ENCODE measurements at regions not wholly inside any gene's neighbourhood (a gene's known extent, or its start where the extent isn't known, plus 50 kb on each side); places are given as distances from the start of the nearest gene placed in this dataset.

GRCh38 chr6:3944246-3944645 lies 95.1 kb downstream of the FAM50B start:
- Histone ChIP-seq H2AFZ (replicated peaks; ENCODE audit: low read length, poor library complexity) (no peak overlapping the region), H3K4me3 (ENCODE audit: insufficient read depth, low read depth, low read length) (no peak overlapping the region), H2BK120ac (ENCODE audit: low read depth, low read length) (no peak overlapping the region), H3K36me3 (ENCODE audit: control insufficient read depth, insufficient read depth, low read length) (no peaks in the 10 kb centered on the region), H2AK5ac (ENCODE audit: low read depth, low read length) (no peak overlapping the region), H3K9me1 (ENCODE audit: insufficient read depth, low read length) (0 out of 2 replicates have a peak, but pooled peaks cover 2% of the 10 kb centered on the region), H3K79me1 (ENCODE audit: low read depth in 1 of 2, low read length in 2 of 2) (no peaks in the 10 kb centered on the region), H3K9me3 (ENCODE audit: control insufficient read depth, insufficient read depth, low read length) (no peaks in the 10 kb centered on the region), H3K4me2 (ENCODE audit: low read depth, low read length) (no peak overlapping the region), H3K56ac (ENCODE audit: extremely low read depth, insufficient read depth, low read length) (no peak overlapping the region), H3K23ac (ENCODE audit: low read depth, low read length) (no peak overlapping the region), H2BK20ac (ENCODE audit: low read depth, low read length) (no peak overlapping the region), H2AK9ac (replicated peaks; ENCODE audit: low read depth, low read length, poor library complexity) (no peak overlapping the region), H2BK15ac (ENCODE audit: low read depth, low read length) (no peak overlapping the region), H3K4ac (ENCODE audit: low read depth, low read length) (no peak overlapping the region), H3K4me1 (ENCODE audit: control insufficient read depth, insufficient read depth, low read length) (peaks cover 14% of the 10 kb centered on the region), H3K14ac (replicated peaks; ENCODE audit: low read depth, low read length) (no peak overlapping the region), H3K27me3 (ENCODE audit: control insufficient read depth, insufficient read depth, low read length) (peaks cover 3% of the 10 kb centered on the region; the same call in 1 of the 2 replicates), H4K20me1 (ENCODE audit: insufficient read depth, low read length) (no peaks in the 10 kb centered on the region), H2BK5ac (ENCODE audit: low read depth, low read length, poor library complexity, severe bottlenecking) (no peak overlapping the region), H3K27ac (ENCODE audit: insufficient read depth, low read length) (no peak overlapping the region), H4K8ac (ENCODE audit: low read depth in 2 of 2, low read length in 2 of 2) (no peak overlapping the region), H4K5ac (ENCODE audit: low read depth, low read length) (no peak overlapping the region), H4K91ac (ENCODE audit: insufficient read depth, low read depth, low read length) (peak overlapping the region; percentile 11; the same call in 1 of the 2 replicates), H3K18ac (ENCODE audit: low read depth, low read length) (no peak overlapping the region; the same call in 1 of the 2 replicates), H3K9ac (ENCODE audit: low read depth, low read length) (no peak overlapping the region)
- CTCF ChIA-PET: no interaction called here
- in situ Hi-C loops (cut with MboI; ENCODE audit: low sequenced_read_pairs): no loop called here
- TF ChIP-seq MAFK (IDR thresholded peaks at IDR 0.05; ENCODE audit: low read depth, low read length) (no peak), MAZ (IDR thresholded peaks at IDR 0.05; ENCODE audit: borderline replicate concordance, low read depth, low read length) (no peak), CHD1 (IDR thresholded peaks at IDR 0.05; ENCODE audit: low read depth, low read length) (no peak), POLR2A (IDR thresholded peaks at IDR 0.05; ENCODE audit: low read depth, low read length) (no peak), BHLHE40 (IDR thresholded peaks at IDR 0.05; ENCODE audit: low read depth, low read length) (no peak), RFX5 (IDR thresholded peaks at IDR 0.05; ENCODE audit: low read depth, low read length) (no peak), SMC3 (IDR thresholded peaks at IDR 0.05; ENCODE audit: low read depth, low read length) (no peak), FOS (IDR thresholded peaks at IDR 0.05; ENCODE audit: low read depth, low read length) (no peak), RCOR1 (IDR thresholded peaks at IDR 0.05; ENCODE audit: insufficient replicate concordance, low read length) (no peak), MXI1 (IDR thresholded peaks at IDR 0.05; ENCODE audit: borderline replicate concordance, low read depth, low read length) (no peak), RAD21 (IDR thresholded peaks at IDR 0.05; ENCODE audit: low read length) (no peak), CEBPB (IDR thresholded peaks at IDR 0.05; ENCODE audit: low read depth, low read length) (no peak), NFE2L2 (IDR thresholded peaks at IDR 0.05; ENCODE audit: low read depth, low read length) (no peak)
- TF ChIP-seq, protein P1, sequence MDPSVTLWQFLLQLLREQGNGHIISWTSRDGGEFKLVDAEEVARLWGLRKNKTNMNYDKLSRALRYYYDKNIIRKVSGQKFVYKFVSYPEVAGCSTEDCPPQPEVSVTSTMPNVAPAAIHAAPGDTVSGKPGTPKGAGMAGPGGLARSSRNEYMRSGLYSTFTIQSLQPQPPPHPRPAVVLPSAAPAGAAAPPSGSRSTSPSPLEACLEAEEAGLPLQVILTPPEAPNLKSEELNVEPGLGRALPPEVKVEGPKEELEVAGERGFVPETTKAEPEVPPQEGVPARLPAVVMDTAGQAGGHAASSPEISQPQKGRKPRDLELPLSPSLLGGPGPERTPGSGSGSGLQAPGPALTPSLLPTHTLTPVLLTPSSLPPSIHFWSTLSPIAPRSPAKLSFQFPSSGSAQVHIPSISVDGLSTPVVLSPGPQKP (IDR thresholded peaks at IDR 0.05; ENCODE audit: borderline replicate concordance, low read depth, low read length): no peak
- TF ChIP-seq, protein P2, sequence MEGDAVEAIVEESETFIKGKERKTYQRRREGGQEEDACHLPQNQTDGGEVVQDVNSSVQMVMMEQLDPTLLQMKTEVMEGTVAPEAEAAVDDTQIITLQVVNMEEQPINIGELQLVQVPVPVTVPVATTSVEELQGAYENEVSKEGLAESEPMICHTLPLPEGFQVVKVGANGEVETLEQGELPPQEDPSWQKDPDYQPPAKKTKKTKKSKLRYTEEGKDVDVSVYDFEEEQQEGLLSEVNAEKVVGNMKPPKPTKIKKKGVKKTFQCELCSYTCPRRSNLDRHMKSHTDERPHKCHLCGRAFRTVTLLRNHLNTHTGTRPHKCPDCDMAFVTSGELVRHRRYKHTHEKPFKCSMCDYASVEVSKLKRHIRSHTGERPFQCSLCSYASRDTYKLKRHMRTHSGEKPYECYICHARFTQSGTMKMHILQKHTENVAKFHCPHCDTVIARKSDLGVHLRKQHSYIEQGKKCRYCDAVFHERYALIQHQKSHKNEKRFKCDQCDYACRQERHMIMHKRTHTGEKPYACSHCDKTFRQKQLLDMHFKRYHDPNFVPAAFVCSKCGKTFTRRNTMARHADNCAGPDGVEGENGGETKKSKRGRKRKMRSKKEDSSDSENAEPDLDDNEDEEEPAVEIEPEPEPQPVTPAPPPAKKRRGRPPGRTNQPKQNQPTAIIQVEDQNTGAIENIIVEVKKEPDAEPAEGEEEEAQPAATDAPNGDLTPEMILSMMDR (conservative IDR thresholded peaks at IDR 0.05; ENCODE audit: low read depth, low read length): no peak
- TF ChIP-seq, protein P3, sequence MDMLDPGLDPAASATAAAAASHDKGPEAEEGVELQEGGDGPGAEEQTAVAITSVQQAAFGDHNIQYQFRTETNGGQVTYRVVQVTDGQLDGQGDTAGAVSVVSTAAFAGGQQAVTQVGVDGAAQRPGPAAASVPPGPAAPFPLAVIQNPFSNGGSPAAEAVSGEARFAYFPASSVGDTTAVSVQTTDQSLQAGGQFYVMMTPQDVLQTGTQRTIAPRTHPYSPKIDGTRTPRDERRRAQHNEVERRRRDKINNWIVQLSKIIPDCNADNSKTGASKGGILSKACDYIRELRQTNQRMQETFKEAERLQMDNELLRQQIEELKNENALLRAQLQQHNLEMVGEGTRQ (IDR thresholded peaks at IDR 0.05; ENCODE audit: low read depth, low read length): no peak
- dilution Hi-C loops (cut with HindIII; ENCODE audit: low sequenced_read_pairs, unreplicated experiment): no loop called here
- 100% methylated on average over 1 of the region's 5 CpGs; no CpG with 5 or more reads in 1 of the 2 experiments for WGBS, 2 experiments (ENCODE audit: extremely low coverage in 2 of 2, insufficient read length in 1 of 2)
- DNase-seq: no peak
- intact Hi-C loops (cut with micrococcal nuclease): no loop called here
- BruUV-seq (replicated peaks): no TSS peak
- no peak for ATAC-seq (ENCODE audit: low read depth)
- POLR2A ChIA-PET (ENCODE audit: unreplicated experiment): no interaction called here

Data from IMR-90 (cell line).